H1 (cell line): ENCODE measurements at regions not wholly inside any gene's neighbourhood (a gene's known extent, or its start where the extent isn't known, plus 50 kb on each side); places are given as distances from the start of the nearest gene placed in this dataset.

Experiments used
- BRCA1 ChIP-seq: IDR thresholded peaks from 2 replicates; pipeline ENCODE4 v1.6.1; 2012; ENCODE audit warnings: low read depth, low read length, improper control_type of control experiment
- CBX8 ChIP-seq: fragments of 300-800, 300-1000 bp; sonication (generic); IDR thresholded peaks from 2 replicates; pipeline ENCODE4 v1.7.1; 2016; ENCODE audit warnings: low read depth, low read length, borderline replicate concordance
- CHD7 ChIP-seq: fragments of 300-600 bp; sonication (generic); IDR thresholded peaks from 2 replicates; pipeline ENCODE4 v1.7.1; 2012; ENCODE audit warnings: low read length, moderate library complexity, mild to moderate bottlenecking, inconsistent platforms; ENCODE audit not compliant: insufficient replicate concordance
- EP300 ChIP-seq, 2 experiments: IDR thresholded peaks; 1 replicate in 1 of 2; 2 replicates in 1 of 2; pipeline ENCODE4 v1.6.1; 2011 to 2012; ENCODE audit warnings: low read depth in 2 of 2, low read length in 2 of 2, mild to moderate bottlenecking in 2 of 2, borderline replicate concordance in 1 of 2, inconsistent platforms in 1 of 2, moderate library complexity in 1 of 2
- JUN ChIP-seq: IDR thresholded peaks from 2 replicates; pipeline ENCODE4 v1.6.1; 2011; ENCODE audit warnings: low read depth, mild to moderate bottlenecking, improper control_type of control experiment, low read length
- POLR2AphosphoS5 ChIP-seq: IDR thresholded peaks from 2 replicates; pipeline ENCODE4 v1.6.1; 2011; ENCODE audit warnings: low read depth, low read length

- TF ChIP-seq CHD7 (no peak), BRCA1 (no peak), JUN (no peak), CBX8 (no peak), EP300 (IDR thresholded peaks at IDR 0.05; ENCODE audit: borderline replicate concordance in 1 of 2, low read depth in 2 of 2, low read length in 2 of 2) (no peak), POLR2AphosphoS5 (no peak)
Observed at GRCh38 chr9:105176194-105176593, 68.3 kb upstream of the SLC44A1 start (continued).
